AG09319 (cell line): ENCODE measurements at regions not wholly inside any gene's neighbourhood (a gene's known extent, or its start where the extent isn't known, plus 50 kb on each side); places are given as distances from the start of the nearest gene placed in this dataset.
"Not testable (repeated sequence)": the region's sequence is repeated elsewhere in the genome, so short reads cannot be mapped to it uniquely, and the experiment has no call there.

Experiments used
- DNase-seq: peaks from one replicate; pipeline ENCODE4 v3.0.0-alpha.2; 2010; ENCODE audit warnings: low read depth; ENCODE audit errors: extremely low read depth
- CTCF ChIP-seq: IDR thresholded peaks from 2 replicates; pipeline ENCODE4 v1.5.1; 2011; ENCODE audit warnings: low read depth, mild to moderate bottlenecking, inconsistent platforms, low read length, moderate library complexity

DNA sequence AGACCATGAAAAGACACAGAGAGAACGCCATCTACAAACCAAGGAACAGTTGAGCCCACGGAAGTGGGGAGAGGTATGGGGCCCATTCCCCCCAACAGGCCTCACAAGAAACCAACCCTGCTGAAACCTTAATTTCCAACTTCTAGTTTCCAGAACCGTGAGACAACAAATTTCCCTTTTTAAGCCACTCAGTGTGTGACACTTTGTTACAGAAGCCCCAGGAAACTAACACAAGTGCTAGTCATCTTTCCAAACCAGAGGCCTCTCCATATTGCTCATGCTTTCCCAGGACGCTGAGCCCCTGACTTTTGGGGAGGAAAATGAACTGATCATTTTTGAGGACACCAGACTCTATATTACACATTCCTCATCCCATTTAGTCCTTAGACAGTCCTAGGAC is 186.8 kb downstream of the NUFIP1 start:
- TF ChIP-seq CTCF: no peak
- DNase-seq: no peak

GRCh38 chr13:44801990-44802389 is 187.3 kb downstream of the NUFIP1 start:
- no peak for DNase-seq
- no peak for TF ChIP-seq CTCF

DNA sequence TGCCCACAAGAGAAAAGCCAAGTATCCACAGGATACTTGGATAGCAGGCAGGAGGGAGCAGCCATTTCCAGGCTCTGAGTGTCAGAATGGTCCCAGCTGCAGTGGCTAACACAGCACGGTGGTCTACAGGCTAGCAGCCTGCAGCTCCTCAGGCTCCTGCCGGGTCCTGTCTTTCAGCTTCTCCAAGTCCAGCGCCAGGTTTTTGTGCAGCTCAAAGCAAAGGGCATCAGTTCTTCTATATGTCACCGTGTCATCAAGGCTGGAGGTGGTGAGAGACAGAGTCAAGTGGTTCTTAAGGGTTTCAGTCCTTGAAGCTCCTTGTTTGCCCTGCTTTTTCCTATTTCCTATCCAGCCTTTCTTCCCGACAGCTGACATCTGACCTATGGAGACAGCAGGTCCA is 188.6 kb downstream of the NUFIP1 start:
- no peak for DNase-seq
- TF ChIP-seq CTCF: no peak

DNA sequence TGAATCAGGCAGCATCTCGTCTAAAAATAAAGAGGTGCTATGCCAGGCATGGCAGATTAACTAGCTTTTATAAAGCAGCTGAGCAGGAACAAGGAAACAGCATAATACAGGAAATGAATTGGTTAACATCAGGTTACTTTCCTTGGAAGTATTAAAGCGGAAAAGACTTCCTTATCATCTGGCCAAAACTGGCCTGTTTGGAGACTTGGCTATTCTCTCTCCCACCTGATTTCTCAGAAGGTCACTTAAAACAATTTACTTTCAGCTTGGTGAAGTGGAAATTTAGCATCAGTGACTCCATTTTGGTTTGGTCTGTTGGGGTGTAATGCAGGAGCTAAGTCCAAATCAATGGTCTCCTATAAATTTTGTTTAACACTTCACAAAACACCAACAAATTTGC is 191.6 kb downstream of the NUFIP1 start:
- no peak for TF ChIP-seq CTCF
- DNase-seq: no peak

GRCh38 chr13:44796597-44797490 is 192.4 kb downstream of the NUFIP1 start:
- TF ChIP-seq CTCF: no peak
- no peak for DNase-seq

- DNase-seq: not testable (repeated sequence)
Observed at GRCh38 chr13:44796039-44796438, 193.2 kb downstream of the NUFIP1 start.

GRCh38 chr13:44795176-44795575 is 194.1 kb downstream of the NUFIP1 start:
- TF ChIP-seq CTCF: no peak
- no peak for DNase-seq

GRCh38 chr13:44792096-44792495 is 197.2 kb downstream of the NUFIP1 start:
- TF ChIP-seq CTCF: no peak
- no peak for DNase-seq
